Right cardiac atrium (tissue), 5 donors: ENCODE measurements at regions not wholly inside any gene's neighbourhood (a gene's known extent, or its start where the extent isn't known, plus 50 kb on each side); places are given as distances from the start of the nearest gene placed in this dataset.

Experiments used
- ATAC-seq, 2 donors: fragments of 200-7000 bp; cut with Tn5 transposase; one replicate each; pipeline versions ENCODE4 v1.8.0 to v1.9.1; 2020; ENCODE audit warnings: moderate library complexity in 2 of 2, mild to moderate bottlenecking in 1 of 2
- DNase-seq, 3 donors: peaks; one replicate each; pipeline ENCODE4 v3.0.0-alpha.2; 2020
- H3K27ac ChIP-seq: one replicate; pipeline ENCODE4 v1.5.1; 2013; ENCODE audit warnings: mild to moderate bottlenecking, low read length, control low read depth, moderate library complexity
- H3K27me3 ChIP-seq: one replicate; pipeline ENCODE4 v1.6.1; 2013; ENCODE audit not compliant: control insufficient read depth, insufficient read depth
- H3K4me1 ChIP-seq: one replicate; pipeline ENCODE4 v1.6.1; 2013; ENCODE audit warnings: low read length; ENCODE audit not compliant: control insufficient read depth, insufficient read depth
- H3K4me3 ChIP-seq: one replicate; pipeline ENCODE4 v1.5.1; 2013; ENCODE audit warnings: low read length, control low read depth
- H3K9me3 ChIP-seq: one replicate; pipeline ENCODE4 v1.6.1; 2013; ENCODE audit warnings: low read length; ENCODE audit not compliant: control insufficient read depth
- WGBS: extraction: QIAGEN DNeasy Blood & Tissue Kit; methylation state at CpG from one replicate; pipeline ENCODE4 v1.1.7; 2013; 5-methylcytosine and 5-hydroxymethylcytosine counted together
- intact Hi-C, 4 donors: fragments of 100-400 bp; cut with DNase I; formaldehyde crosslinking; loops; one replicate each; pipeline versions ENCODE4 v1.11.0 to v1.14.0; 2022 to 2023
- donor health status: healthy with polysubstance abuse.
- donor health status: DM: no; HTN: yes; CAD: no.
- donor health status: DM: no; HTN: no; CAD: no.
- donor health status: DM: no; HTN: yes; CAD: no; lungs with severe emphysema.
- donor health status: DM: yes; HTN: yes; CAD: no.

- intact Hi-C loops: no loop called here
- Histone ChIP-seq H3K27me3 (no peaks in the 10 kb centered on the region), H3K4me3 (no peak overlapping the region), H3K27ac (no peak overlapping the region), H3K9me3 (no peaks in the 10 kb centered on the region), H3K4me1 (no peaks in the 10 kb centered on the region)
- DNase-seq (peak; percentile 49 to 61 (median 51)), ATAC-seq (peak; percentile 84 to 89)
- 32% methylated on average over 6 of the region's 6 CpGs for WGBS
These were observed 97.9 kb upstream of the KLHL29 start for GRCh38 chr2:23286758-23287704.

DNA sequence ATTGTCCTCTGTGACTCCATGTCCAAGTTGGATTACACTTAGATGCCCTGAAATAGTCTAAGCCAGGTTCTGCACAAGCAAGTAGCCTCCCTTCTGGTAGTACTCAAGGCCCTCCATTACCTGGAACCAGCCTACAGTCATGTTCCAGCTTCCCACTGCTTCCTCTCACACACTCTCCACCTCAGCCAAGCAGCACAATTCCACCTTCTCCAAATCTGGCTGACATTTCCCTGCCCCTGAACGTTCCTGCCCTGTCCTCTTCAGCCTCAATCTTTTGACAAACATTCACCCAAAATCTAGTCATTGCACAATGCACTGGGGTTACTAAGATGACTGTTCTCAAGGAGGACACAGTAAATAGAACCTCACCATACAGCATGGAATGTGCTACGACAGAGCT, 95.3 kb upstream of the KLHL29 start:
- intact Hi-C loops: no loop called here

GRCh38 chr2:23291239-23291638, 93.7 kb upstream of the KLHL29 start:
- intact Hi-C loops: no loop called here

More for the DNA sequence above, 95.3 kb upstream of the KLHL29 start:
- WGBS: 74% methylated on average over 2 of the region's 2 CpGs
- H3K9me3 ChIP-seq: no peaks in the 10 kb centered on the region
- no peak for DNase-seq
- ATAC-seq: no peak
- no peaks in the 10 kb centered on the region for H3K4me1 ChIP-seq
- no peak overlapping the region for H3K27ac ChIP-seq
- H3K27me3 ChIP-seq: no peaks in the 10 kb centered on the region
- no peak overlapping the region for H3K4me3 ChIP-seq

DNA sequence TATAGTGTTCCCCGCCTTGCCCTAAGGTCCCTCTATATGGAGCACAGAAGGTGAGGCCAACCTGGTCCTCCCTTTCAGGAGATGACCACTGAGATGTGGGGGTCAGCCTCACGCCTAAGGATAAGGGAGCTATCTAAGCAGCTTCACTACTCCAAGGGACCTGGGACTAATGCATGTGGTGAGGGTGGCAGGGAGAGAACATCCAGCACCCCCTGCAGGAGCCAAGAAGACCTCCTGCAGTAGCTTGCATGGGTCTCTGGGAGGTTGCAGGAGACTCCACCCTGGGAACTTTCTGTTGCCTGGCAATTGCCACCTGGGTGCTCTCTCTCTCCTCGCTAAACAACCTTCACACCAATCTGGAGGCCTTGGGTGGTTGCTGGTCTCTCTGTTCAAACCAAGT, 93.0 kb upstream of the KLHL29 start:
- no peaks in the 10 kb centered on the region for H3K9me3 ChIP-seq
- intact Hi-C loops: no loop called here
- no peaks in the 10 kb centered on the region for H3K4me1 ChIP-seq
- WGBS: 91% methylated on average over 3 of the region's 3 CpGs
- no peak overlapping the region for H3K27ac ChIP-seq
- ATAC-seq: no peak
- no peak for DNase-seq
- H3K4me3 ChIP-seq: no peak overlapping the region
- no peaks in the 10 kb centered on the region for H3K27me3 ChIP-seq

More at GRCh38 chr2:23291239-23291638, 93.7 kb upstream of the KLHL29 start:
- no peak overlapping the region for H3K27ac ChIP-seq
- no peaks in the 10 kb centered on the region for H3K27me3 ChIP-seq
- 51% methylated on average over 2 of the region's 2 CpGs for WGBS
- H3K4me3 ChIP-seq: no peak overlapping the region
- no peaks in the 10 kb centered on the region for H3K4me1 ChIP-seq
- DNase-seq (peak in 1 of 3 donors; percentile 34), ATAC-seq (no peak)
- H3K9me3 ChIP-seq: no peaks in the 10 kb centered on the region

DNA sequence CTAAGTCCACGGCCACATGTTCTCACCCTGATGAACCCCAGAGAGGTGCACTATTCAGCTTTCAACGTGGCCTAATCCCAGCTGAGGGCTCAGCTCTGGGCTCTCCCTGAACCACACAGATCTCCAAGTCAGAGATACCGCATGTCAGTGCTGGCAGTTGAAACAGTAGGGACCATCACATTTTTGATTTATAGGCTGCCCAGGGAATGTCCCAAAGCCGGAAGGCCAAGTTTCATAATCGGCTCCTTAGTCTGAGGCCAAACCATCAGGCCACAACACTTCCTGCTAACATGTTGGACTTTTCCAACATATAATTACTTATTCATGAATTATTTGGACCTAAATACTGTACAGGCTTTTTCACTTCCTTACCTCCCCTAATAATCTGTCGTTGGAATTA, 91.9 kb upstream of the KLHL29 start:
- peak; percentile 41 to 69 for ATAC-seq
- no peaks in the 10 kb centered on the region for H3K27me3 ChIP-seq
- intact Hi-C loops: no loop called here
- peak; percentile 25 to 68 (median 60) for DNase-seq
- no peak overlapping the region for H3K4me3 ChIP-seq
- WGBS: 35% methylated on average over 6 of the region's 6 CpGs
- H3K9me3 ChIP-seq: no peaks in the 10 kb centered on the region
- H3K27ac ChIP-seq: no peak overlapping the region
- H3K4me1 ChIP-seq: no peaks in the 10 kb centered on the region

GRCh38 chr2:23293731-23294130, 91.2 kb upstream of the KLHL29 start:
- H3K4me3 ChIP-seq: no peak overlapping the region
- DNase-seq (no peak), ATAC-seq (no peak)
- no peaks in the 10 kb centered on the region for H3K27me3 ChIP-seq
- 44% methylated on average over 7 of the region's 7 CpGs for WGBS
- intact Hi-C loops: no loop called here
- no peak overlapping the region for H3K27ac ChIP-seq
- H3K9me3 ChIP-seq: no peaks in the 10 kb centered on the region
- no peaks in the 10 kb centered on the region for H3K4me1 ChIP-seq

DNA sequence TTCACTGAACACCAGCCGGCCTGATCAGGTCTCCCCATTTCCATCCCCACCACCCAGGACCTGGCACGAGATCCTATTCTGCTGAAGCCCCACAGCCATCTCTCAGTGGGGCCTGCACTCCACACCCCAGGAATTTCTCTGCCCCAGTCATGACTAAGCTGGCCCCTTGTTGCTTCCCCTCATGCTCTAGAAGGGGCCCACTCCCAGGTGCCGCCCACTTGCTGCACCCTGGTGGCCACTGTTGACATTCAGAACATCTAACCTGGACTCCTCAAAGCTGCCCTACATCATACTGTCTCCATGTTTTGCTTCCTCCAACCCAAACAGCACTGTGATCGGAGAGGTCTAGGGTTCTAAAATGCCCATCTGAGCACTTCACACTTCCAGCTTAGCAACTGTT, 90.7 kb upstream of the KLHL29 start:
- no peak overlapping the region for H3K4me3 ChIP-seq
- ATAC-seq: no peak
- no peaks in the 10 kb centered on the region for H3K9me3 ChIP-seq
- 80% methylated on average over 4 of the region's 4 CpGs for WGBS
- H3K27ac ChIP-seq: no peak overlapping the region
- intact Hi-C loops: no loop called here
- DNase-seq: no peak
- no peaks in the 10 kb centered on the region for H3K4me1 ChIP-seq
- H3K27me3 ChIP-seq: no peaks in the 10 kb centered on the region

GRCh38 chr2:23296691-23297090, 88.3 kb upstream of the KLHL29 start:
- intact Hi-C loops: no loop called here
- Histone ChIP-seq H3K27me3 (no peaks in the 10 kb centered on the region), H3K4me1 (no peaks in the 10 kb centered on the region), H3K9me3 (no peaks in the 10 kb centered on the region), H3K4me3 (no peak overlapping the region), H3K27ac (no peak overlapping the region)
- WGBS: 84% methylated on average over 9 of the region's 9 CpGs
- ATAC-seq (no peak), DNase-seq (no peak)

DNA sequence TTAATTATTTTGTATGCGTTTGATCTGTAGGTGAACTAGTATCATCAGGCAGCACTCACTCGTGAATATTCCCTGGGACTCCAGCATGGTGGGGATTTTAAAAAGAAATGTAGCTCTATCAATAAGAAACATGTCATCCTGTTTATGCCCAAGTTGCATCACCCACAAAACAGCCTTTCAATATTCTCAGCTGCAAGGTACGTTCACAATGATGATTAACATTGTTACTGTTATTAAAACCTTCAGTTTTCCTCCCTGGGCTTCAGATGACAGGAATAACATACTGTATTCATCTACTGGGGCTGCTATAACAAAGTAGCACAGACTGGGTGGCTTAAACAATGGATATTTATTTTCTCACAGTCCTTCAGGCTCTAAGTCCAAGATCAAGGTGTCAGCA, 87.9 kb upstream of the KLHL29 start:
- H3K4me3 ChIP-seq: no peak overlapping the region
- intact Hi-C loops: no loop called here
- H3K27me3 ChIP-seq: no peaks in the 10 kb centered on the region
- H3K27ac ChIP-seq: no peak overlapping the region
- DNase-seq (no peak), ATAC-seq (no peak)
- no peaks in the 10 kb centered on the region for H3K9me3 ChIP-seq
- no peaks in the 10 kb centered on the region for H3K4me1 ChIP-seq
- WGBS: 62% methylated on average over 3 of the region's 3 CpGs

DNA sequence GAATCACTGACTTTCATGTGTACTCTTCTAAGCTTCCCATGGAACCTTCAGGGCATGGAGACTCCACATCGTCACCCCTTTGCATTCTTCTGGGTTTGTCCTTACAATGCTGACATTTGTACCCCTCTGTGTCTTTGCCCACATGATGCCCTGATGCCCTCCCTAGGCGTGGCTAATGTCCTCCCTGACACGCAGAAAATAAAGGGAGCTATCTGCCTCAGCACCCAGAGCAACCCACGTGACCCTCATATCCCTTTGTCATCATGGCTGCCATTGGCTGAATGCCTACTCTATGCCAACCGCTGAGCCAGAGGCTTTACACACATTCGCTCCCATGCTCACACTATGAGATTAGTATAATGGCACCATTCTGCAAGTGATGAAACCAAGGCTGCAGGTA, 86.4 kb upstream of the KLHL29 start:
- WGBS: 89% methylated on average over 6 of the region's 6 CpGs
- Histone ChIP-seq H3K4me3 (no peak overlapping the region), H3K9me3 (no peaks in the 10 kb centered on the region), H3K27me3 (no peaks in the 10 kb centered on the region), H3K27ac (no peak overlapping the region), H3K4me1 (no peaks in the 10 kb centered on the region)
- intact Hi-C loops: no loop called here
- DNase-seq: no peak
- no peak for ATAC-seq

GRCh38 chr2:23299476-23300195, 85.3 kb upstream of the KLHL29 start:
- Histone ChIP-seq H3K27me3 (no peaks in the 10 kb centered on the region), H3K9me3 (no peaks in the 10 kb centered on the region), H3K27ac (no peak overlapping the region), H3K4me3 (no peak overlapping the region), H3K4me1 (no peaks in the 10 kb centered on the region)
- 78% methylated on average over 8 of the region's 8 CpGs for WGBS
- ATAC-seq (no peak), DNase-seq (no peak)
- intact Hi-C loops: no loop called here
